Loucy (cell line): ENCODE measurements at regions not wholly inside any gene's neighbourhood (a gene's known extent, or its start where the extent isn't known, plus 50 kb on each side); places are given as distances from the start of the nearest gene placed in this dataset.

ENCODE experiments used
- CTCF ChIP-seq: fragments of 200-600 bp; sonication (generic); conservative IDR thresholded peaks from 2 replicates; pipeline ENCODE4 v1.5.1; 2014; ENCODE audit warnings: mild to moderate bottlenecking, antibody characterized with exemption, low read length
- EZH2phosphoT487 ChIP-seq: fragments of 200-600 bp; IDR thresholded peaks from 2 replicates; pipeline ENCODE4 v1.6.1; 2018; ENCODE audit warnings: antibody characterized with exemption, mild to moderate bottlenecking, moderate library complexity, borderline replicate concordance

GRCh38 chr4:137890812-137891211 is 351.3 kb downstream of the SLC7A11 start:
- TF ChIP-seq CTCF = no peak
- TF ChIP-seq EZH2phosphoT487 = no peak
